Left ventricle myocardium inferior (tissue), 1 donor: ENCODE measurements at regions not wholly inside any gene's neighbourhood (a gene's known extent, or its start where the extent isn't known, plus 50 kb on each side); places are given as distances from the start of the nearest gene placed in this dataset.

Experiments
- DNase-seq: peaks from one replicate; pipeline ENCODE4 v3.0.0-alpha.2; 2020
- H3K27ac ChIP-seq: fragments of 200-600 bp; replicated peaks from 2 replicates; pipeline ENCODE4 v1.8.0; 2021
- H3K27me3 ChIP-seq: fragments of 200-600 bp; 2 replicates; pipeline ENCODE4 v1.8.0; 2021; ENCODE audit warnings: low read depth
- H3K36me3 ChIP-seq: fragments of 200-600 bp; 2 replicates; pipeline ENCODE4 v1.8.0; 2021
- H3K4me1 ChIP-seq: fragments of 200-600 bp; 2 replicates; pipeline ENCODE4 v1.8.0; 2021
- H3K4me3 ChIP-seq: fragments of 200-600 bp; 2 replicates; pipeline ENCODE4 v1.8.0; 2021; ENCODE audit warnings: mild to moderate bottlenecking, moderate library complexity
- H3K9me3 ChIP-seq: fragments of 200-600 bp; replicated peaks from 2 replicates; pipeline ENCODE4 v1.8.0; 2021
- CTCF ChIP-seq: fragments of 200-600 bp; IDR thresholded peaks from 2 replicates; pipeline ENCODE4 v1.8.0; 2021; ENCODE audit warnings: antibody characterized with exemption, mild to moderate bottlenecking, borderline replicate concordance
- intact Hi-C: fragments of 100-400 bp; cut with micrococcal nuclease; formaldehyde crosslinking; loops from one replicate; pipeline ENCODE4 v1.11.0; 2022
- donor health status: DM: no; HTN: yes; CAD: no; lungs with severe emphysema.

- intact Hi-C loops = no loop called here
- Histone ChIP-seq H3K36me3 (no peaks in the 10 kb centered on the region), H3K4me3 (no peak overlapping the region), H3K9me3 (no peaks in the 10 kb centered on the region), H3K27ac (no peak overlapping the region), H3K4me1 (no peaks in the 10 kb centered on the region), H3K27me3 (peaks cover 85% of the 10 kb centered on the region)
- no peak for DNase-seq
- no peak for TF ChIP-seq CTCF
These were observed 985.8 kb downstream of the TBC1D22A start for GRCh38 chr22:47748271-47748670.

GRCh38 chr22:47740109-47740805, 977.8 kb downstream of the TBC1D22A start:
- DNase-seq = no peak
- Histone ChIP-seq H3K9me3 (no peaks in the 10 kb centered on the region), H3K36me3 (no peaks in the 10 kb centered on the region), H3K27ac (no peak overlapping the region), H3K27me3 (peaks cover 65% of the 10 kb centered on the region), H3K4me1 (no peaks in the 10 kb centered on the region), H3K4me3 (no peak overlapping the region)
- no peak for TF ChIP-seq CTCF
- intact Hi-C loops = no loop called here

- Histone ChIP-seq H3K4me3 (no peak overlapping the region), H3K36me3 (no peaks in the 10 kb centered on the region), H3K4me1 (no peaks in the 10 kb centered on the region), H3K27ac (no peak overlapping the region), H3K9me3 (no peaks in the 10 kb centered on the region), H3K27me3 (peaks cover 67% of the 10 kb centered on the region)
- no peak for DNase-seq
- intact Hi-C loops = no loop called here
- TF ChIP-seq CTCF = no peak
These were observed 977.0 kb downstream of the TBC1D22A start for GRCh38 chr22:47739291-47740015.

- Histone ChIP-seq H3K27me3 (peaks cover 64% of the 10 kb centered on the region), H3K4me1 (no peaks in the 10 kb centered on the region), H3K36me3 (no peaks in the 10 kb centered on the region), H3K27ac (no peak overlapping the region), H3K9me3 (no peaks in the 10 kb centered on the region), H3K4me3 (no peak overlapping the region)
- no peak for DNase-seq
- intact Hi-C loops = no loop called here
- no peak for TF ChIP-seq CTCF
These were observed 976.1 kb downstream of the TBC1D22A start for GRCh38 chr22:47738472-47739013.

GRCh38 chr22:47736186-47737034, 974.0 kb downstream of the TBC1D22A start:
- no peak overlapping the region for H3K27ac ChIP-seq
- peaks cover 56% of the 10 kb centered on the region for H3K27me3 ChIP-seq
- no peaks in the 10 kb centered on the region for H3K36me3 ChIP-seq
- intact Hi-C loops = no loop called here
- peaks cover 5% of the 10 kb centered on the region for H3K9me3 ChIP-seq
- no peak overlapping the region for H3K4me3 ChIP-seq
- no peak for DNase-seq
- H3K4me1 ChIP-seq = no peaks in the 10 kb centered on the region
- no peak for TF ChIP-seq CTCF
